BLaER1 (cell line): ENCODE measurements at regions not wholly inside any gene's neighbourhood (a gene's known extent, or its start where the extent isn't known, plus 50 kb on each side); places are given as distances from the start of the nearest gene placed in this dataset.
"Not testable (repeated sequence)": the region's sequence is repeated elsewhere in the genome, so short reads cannot be mapped to it uniquely, and the experiment has no call there.

Source experiments
- H3K27ac ChIP-seq: shearing (Covaris generic); formaldehyde crosslinking; 2 replicates; pipeline ENCODE4 v1.8.1; 2022
- H3K27me3 ChIP-seq: shearing (Covaris generic); formaldehyde crosslinking; 2 replicates; pipeline ENCODE4 v1.8.1; 2022
- H3K36me3 ChIP-seq: shearing (Covaris generic); formaldehyde crosslinking; 2 replicates; pipeline ENCODE4 v1.8.1; 2022
- H3K4me1 ChIP-seq: shearing (Covaris generic); formaldehyde crosslinking; 2 replicates; pipeline ENCODE4 v1.8.1; 2022
- H3K4me2 ChIP-seq: shearing (Covaris generic); formaldehyde crosslinking; 2 replicates; pipeline ENCODE4 v1.8.1; 2022
- H3K4me3 ChIP-seq: shearing (Covaris generic); formaldehyde crosslinking; 2 replicates; pipeline ENCODE4 v1.8.1; 2022
- H3K9ac ChIP-seq: shearing (Covaris generic); formaldehyde crosslinking; 2 replicates; pipeline ENCODE4 v1.8.1; 2022
- H3K9me3 ChIP-seq: shearing (Covaris generic); formaldehyde crosslinking; 2 replicates; pipeline ENCODE4 v1.8.1; 2022
- H4K20me1 ChIP-seq: shearing (Covaris generic); formaldehyde crosslinking; 2 replicates; pipeline ENCODE4 v1.8.1; 2022
- Cebpa-rat ChIP-seq: shearing (Covaris generic); IDR thresholded peaks from 2 replicates; pipeline ENCODE4 v1.8.1; 2022

DNA sequence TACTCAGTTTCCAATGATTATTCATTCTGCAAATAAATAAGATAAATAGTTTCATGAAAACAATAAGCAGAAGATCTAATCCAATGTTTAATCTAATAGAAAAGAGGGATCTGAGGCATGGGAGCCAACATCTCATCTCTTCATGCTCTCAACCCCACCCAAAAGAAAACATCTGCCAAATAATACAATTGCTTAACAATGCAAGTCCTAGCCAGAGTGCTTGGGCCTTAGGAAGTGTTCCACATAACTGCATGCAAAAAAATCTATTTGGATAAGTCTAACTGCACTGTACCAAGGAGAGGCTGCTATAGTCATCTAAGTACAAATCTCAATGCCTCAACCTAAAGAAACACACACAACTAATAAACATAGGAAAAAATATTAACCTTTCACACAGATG is 606.0 kb downstream of the CDH9 start:
- no peak overlapping the region for H3K9ac ChIP-seq
- no peak for TF ChIP-seq Cebpa-rat

DNA sequence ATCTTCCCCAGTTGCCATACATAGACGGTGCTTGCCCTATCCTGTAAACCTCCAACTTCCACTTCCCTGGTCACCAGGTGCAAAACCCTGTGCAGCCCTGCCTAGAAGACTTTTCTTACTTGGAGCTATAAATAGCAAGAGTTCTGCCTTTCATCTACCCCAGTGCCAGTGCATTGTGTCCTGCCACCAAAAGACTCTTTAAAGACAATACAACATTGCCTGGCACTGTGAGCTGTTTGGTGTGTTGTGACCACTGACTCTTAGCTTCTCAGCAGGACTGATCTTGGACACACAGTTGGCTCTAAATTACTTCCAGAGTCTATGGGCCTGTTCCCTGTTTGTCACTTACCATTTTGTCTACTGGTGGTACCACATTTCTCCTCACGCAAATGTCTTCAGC is 608.1 kb downstream of the CDH9 start:
- no peaks in the 10 kb centered on the region for H4K20me1 ChIP-seq
- no peak overlapping the region for H3K4me3 ChIP-seq
- H3K4me1 ChIP-seq: no peaks in the 10 kb centered on the region
- no peak overlapping the region for H3K9ac ChIP-seq
- H3K4me2 ChIP-seq: no peak overlapping the region
- H3K27ac ChIP-seq: no peak overlapping the region
- TF ChIP-seq Cebpa-rat: no peak
- no peaks in the 10 kb centered on the region for H3K27me3 ChIP-seq
- no peaks in the 10 kb centered on the region for H3K36me3 ChIP-seq
- no peaks in the 10 kb centered on the region for H3K9me3 ChIP-seq

More for the DNA sequence above, 606.0 kb downstream of the CDH9 start:
- Histone ChIP-seq H4K20me1 (no peaks in the 10 kb centered on the region), H3K36me3 (no peaks in the 10 kb centered on the region), H3K27me3 (no peaks in the 10 kb centered on the region), H3K4me2 (no peak overlapping the region), H3K9me3 (no peaks in the 10 kb centered on the region), H3K4me1 (no peaks in the 10 kb centered on the region), H3K4me3 (no peak overlapping the region), H3K27ac (no peak overlapping the region)

- Histone ChIP-seq H3K27me3 (no peaks in the 10 kb centered on the region), H4K20me1 (no peaks in the 10 kb centered on the region), H3K36me3 (no peaks in the 10 kb centered on the region), H3K9me3 (no peaks in the 10 kb centered on the region), H3K4me2 (no peak overlapping the region), H3K9ac (no peak overlapping the region), H3K27ac (no peak overlapping the region), H3K4me3 (no peak overlapping the region), H3K4me1 (no peaks in the 10 kb centered on the region)
- no peak for TF ChIP-seq Cebpa-rat
Measured at GRCh38 chr5:26427281-26427680, 611.1 kb downstream of the CDH9 start.

DNA sequence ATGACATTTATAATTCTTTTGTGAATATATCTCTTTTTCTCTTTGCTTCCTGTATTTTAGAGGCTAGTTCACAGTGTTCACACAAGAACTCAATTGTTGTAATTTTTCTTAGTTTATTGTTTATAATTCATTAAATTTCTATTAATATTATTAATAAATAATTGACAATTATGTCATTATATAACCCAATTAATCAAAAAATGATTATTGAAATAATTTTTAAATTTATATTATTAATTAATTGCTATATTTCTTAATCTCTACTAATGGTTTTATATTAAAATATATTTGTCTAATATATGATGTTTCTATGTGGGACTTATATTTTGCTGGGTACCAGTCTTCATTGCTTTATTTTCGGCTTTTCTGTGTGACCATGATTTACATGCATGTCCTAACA is 618.4 kb downstream of the CDH9 start:
- Histone ChIP-seq H3K27ac (no peak overlapping the region), H3K4me2 (no peak overlapping the region), H3K4me1 (no peaks in the 10 kb centered on the region), H3K9ac (no peak overlapping the region), H4K20me1 (no peaks in the 10 kb centered on the region), H3K9me3 (no peaks in the 10 kb centered on the region), H3K27me3 (no peaks in the 10 kb centered on the region), H3K4me3 (no peak overlapping the region), H3K36me3 (no peaks in the 10 kb centered on the region)
- TF ChIP-seq Cebpa-rat: no peak

GRCh38 chr5:26416911-26417310 is 621.5 kb downstream of the CDH9 start:
- H3K4me3 ChIP-seq: no peak overlapping the region
- no peaks in the 10 kb centered on the region for H3K9me3 ChIP-seq
- no peaks in the 10 kb centered on the region for H3K4me1 ChIP-seq
- H4K20me1 ChIP-seq: no peaks in the 10 kb centered on the region
- H3K4me2 ChIP-seq: no peak overlapping the region
- no peak for TF ChIP-seq Cebpa-rat
- no peak overlapping the region for H3K9ac ChIP-seq
- no peaks in the 10 kb centered on the region for H3K36me3 ChIP-seq
- H3K27ac ChIP-seq: no peak overlapping the region
- no peaks in the 10 kb centered on the region for H3K27me3 ChIP-seq

DNA sequence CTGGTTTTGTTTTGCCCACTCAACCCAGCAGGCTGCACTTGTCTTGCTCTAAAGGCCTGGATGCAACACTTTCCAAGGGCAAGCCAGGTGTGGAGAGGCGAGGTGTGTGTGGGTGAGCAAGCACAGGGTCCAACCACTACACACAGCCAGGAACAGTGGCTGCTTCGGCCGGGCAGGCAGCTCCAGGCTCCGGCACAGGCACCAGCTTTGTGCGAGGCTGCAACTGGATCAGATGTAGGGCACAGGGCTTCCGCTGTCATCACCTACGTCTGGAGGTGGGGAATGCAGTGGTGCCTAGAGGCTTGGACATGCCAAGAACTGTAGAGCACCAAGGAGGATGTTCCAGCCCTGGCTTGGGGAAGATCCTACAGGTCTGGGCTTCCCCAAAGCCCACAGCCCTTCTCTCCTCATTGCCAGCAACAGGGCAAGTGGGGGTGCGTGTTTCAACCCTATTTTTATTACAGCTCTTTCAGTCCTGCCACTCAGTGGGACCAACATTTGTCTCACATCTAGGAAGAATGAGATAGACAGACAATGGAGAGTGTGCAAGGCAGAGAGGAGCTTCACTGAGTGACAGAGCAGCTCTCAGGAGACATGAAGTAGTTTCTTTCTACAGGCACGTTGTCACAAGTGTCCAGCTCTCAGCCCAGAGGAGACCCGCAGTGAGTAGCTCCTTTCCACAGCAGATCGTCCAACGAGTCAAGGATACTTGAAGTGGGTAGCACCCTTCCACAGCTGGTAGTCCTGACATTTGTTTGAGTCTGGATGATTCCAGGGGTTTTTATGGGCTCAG is 622.2 kb downstream of the CDH9 start:
- no peak for TF ChIP-seq Cebpa-rat
- no peak overlapping the region for H3K4me2 ChIP-seq

GRCh38 chr5:26390608-26391007 is 647.8 kb downstream of the CDH9 start:
- no peaks in the 10 kb centered on the region for H3K9me3 ChIP-seq
- H3K27ac ChIP-seq: no peak overlapping the region
- H3K4me2 ChIP-seq: no peak overlapping the region
- no peaks in the 10 kb centered on the region for H4K20me1 ChIP-seq
- no peak for TF ChIP-seq Cebpa-rat
- H3K36me3 ChIP-seq: no peaks in the 10 kb centered on the region
- no peaks in the 10 kb centered on the region for H3K27me3 ChIP-seq
- H3K4me3 ChIP-seq: no peak overlapping the region
- H3K4me1 ChIP-seq: no peaks in the 10 kb centered on the region
- H3K9ac ChIP-seq: no peak overlapping the region

More for the DNA sequence above, 622.2 kb downstream of the CDH9 start:
- Histone ChIP-seq H3K27ac (no peak overlapping the region), H4K20me1 (no peaks in the 10 kb centered on the region), H3K9ac (no peak overlapping the region), H3K36me3 (no peaks in the 10 kb centered on the region), H3K9me3 (no peaks in the 10 kb centered on the region), H3K27me3 (no peaks in the 10 kb centered on the region), H3K4me3 (no peak overlapping the region), H3K4me1 (no peaks in the 10 kb centered on the region)

GRCh38 chr5:26388976-26389375 is 649.4 kb downstream of the CDH9 start:
- no peaks in the 10 kb centered on the region for H3K36me3 ChIP-seq
- no peak overlapping the region for H3K4me2 ChIP-seq
- H3K27ac ChIP-seq: no peak overlapping the region

GRCh38 chr5:26386532-26386931 is 651.9 kb downstream of the CDH9 start:
- Histone ChIP-seq H3K4me2 (no peak overlapping the region), H3K27ac (no peak overlapping the region), H3K4me3 (no peak overlapping the region), H4K20me1 (no peaks in the 10 kb centered on the region), H3K36me3 (no peaks in the 10 kb centered on the region), H3K9ac (no peak overlapping the region), H3K27me3 (no peaks in the 10 kb centered on the region), H3K4me1 (no peaks in the 10 kb centered on the region), H3K9me3 (no peaks in the 10 kb centered on the region)
- no peak; the same call in 1 of the 2 replicates for TF ChIP-seq Cebpa-rat

More at GRCh38 chr5:26388976-26389375, 649.4 kb downstream of the CDH9 start:
- H3K4me1 ChIP-seq: no peaks in the 10 kb centered on the region
- no peaks in the 10 kb centered on the region for H3K9me3 ChIP-seq
- TF ChIP-seq Cebpa-rat: no peak
- H3K27me3 ChIP-seq: no peaks in the 10 kb centered on the region
- H4K20me1 ChIP-seq: no peaks in the 10 kb centered on the region
- H3K4me3 ChIP-seq: no peak overlapping the region
- H3K9ac ChIP-seq: no peak overlapping the region

DNA sequence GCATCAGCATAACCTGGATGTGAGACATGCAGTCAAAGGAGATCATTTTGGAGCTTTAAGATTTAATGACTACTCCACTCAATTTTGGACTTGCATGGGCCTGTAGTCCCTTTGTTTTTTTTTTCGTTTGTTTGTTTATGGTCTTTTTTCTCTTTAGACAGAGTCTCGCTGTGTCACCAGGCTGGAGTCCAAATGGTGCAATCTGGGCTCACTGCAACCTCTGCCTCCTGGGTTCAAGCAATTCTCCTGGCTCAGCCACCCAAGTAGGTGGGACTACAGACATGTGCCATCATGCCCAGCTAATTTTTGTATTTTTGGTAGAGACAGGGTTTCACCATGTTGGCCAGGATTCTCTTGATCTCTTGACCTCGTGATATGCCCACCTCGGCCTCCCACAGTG is 673.8 kb downstream of the CDH9 start:
- not testable (repeated sequence) for H3K36me3 ChIP-seq, H3K27me3 ChIP-seq, H3K27ac ChIP-seq, H3K4me2 ChIP-seq, H3K4me1 ChIP-seq, H3K9ac ChIP-seq, H4K20me1 ChIP-seq, H3K4me3 ChIP-seq
- H3K9me3 ChIP-seq: peaks cover 24% of the 10 kb centered on the region
